Thymus (tissue), 11 donors: ENCODE measurements at regions not wholly inside any gene's neighbourhood (a gene's known extent, or its start where the extent isn't known, plus 50 kb on each side); places are given as distances from the start of the nearest gene placed in this dataset.
"Not testable (repeated sequence)": the region's sequence is repeated elsewhere in the genome, so short reads cannot be mapped to it uniquely, and the experiment has no call there.

Source experiments
- DNase-seq, 9 donors: peaks; one replicate each; pipeline ENCODE4 v3.0.0-alpha.2; 2013; ENCODE audit warnings: low spot score in 9 of 9, low read depth in 6 of 9, missing footprints in 1 of 9
- H3K27ac ChIP-seq, 2 donors: one replicate each; pipeline ENCODE4 v1.5.1; 2013; ENCODE audit warnings: control low read depth in 1 of 2, low read depth in 1 of 2, low read length in 1 of 2, mild to moderate bottlenecking in 1 of 2, moderate library complexity in 1 of 2
- H3K27me3 ChIP-seq, 2 donors: one replicate each; pipeline ENCODE4 v1.5.1; 2013; ENCODE audit warnings: low read length in 1 of 2; ENCODE audit not compliant: control insufficient read depth in 2 of 2, insufficient read depth in 1 of 2
- H3K36me3 ChIP-seq, 2 donors: one replicate each; pipeline ENCODE4 v1.5.1; 2013; ENCODE audit warnings: low read length in 1 of 2, mild to moderate bottlenecking in 1 of 2, moderate library complexity in 1 of 2; ENCODE audit not compliant: control insufficient read depth in 2 of 2, insufficient read depth in 2 of 2
- H3K4me1 ChIP-seq, 2 donors: one replicate each; pipeline ENCODE4 v1.5.1; 2013; ENCODE audit warnings: low read length in 2 of 2; ENCODE audit not compliant: control insufficient read depth in 2 of 2, insufficient read depth in 2 of 2
- H3K4me3 ChIP-seq, 2 donors: one replicate each; pipeline ENCODE4 v1.5.1; 2013; ENCODE audit warnings: low read length in 2 of 2, control low read depth in 1 of 2, mild to moderate bottlenecking in 1 of 2
- H3K9me3 ChIP-seq, 2 donors: one replicate each; pipeline ENCODE4 v1.5.1; 2013; ENCODE audit warnings: low read length in 1 of 2, mild to moderate bottlenecking in 1 of 2; ENCODE audit not compliant: control insufficient read depth in 2 of 2, insufficient read depth in 1 of 2
- WGBS: extraction: QIAGEN DNeasy Blood & Tissue Kit; methylation state at CpG from one replicate; pipeline ENCODE4 v1.1.7; 2013; 5-methylcytosine and 5-hydroxymethylcytosine counted together
- donor health status: healthy.

DNA sequence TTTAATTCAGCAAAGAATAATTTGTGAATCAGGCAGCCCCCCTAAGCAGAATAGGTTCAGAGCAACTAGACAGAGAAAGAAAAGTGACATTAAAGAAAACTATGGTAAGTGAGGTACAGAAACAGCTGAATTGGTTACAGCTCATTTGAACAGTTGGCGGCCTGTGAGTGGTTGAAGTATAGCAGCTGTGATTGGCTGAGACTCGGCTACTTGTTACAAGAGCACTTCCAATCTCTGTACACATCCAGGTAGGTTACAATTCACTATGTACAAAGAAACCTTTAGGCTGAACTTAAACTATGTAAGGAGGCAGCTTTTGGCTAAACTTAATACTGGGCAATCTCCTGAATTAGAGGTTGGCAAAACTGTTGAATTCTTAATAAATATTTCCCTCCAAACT, 171.1 kb upstream of the LHX8 start:
- WGBS = 97% methylated on average over 2 of the region's 2 CpGs
- no peaks in the 10 kb centered on the region for H3K27me3 ChIP-seq
- no peak overlapping the region for H3K27ac ChIP-seq
- no peaks in the 10 kb centered on the region for H3K4me1 ChIP-seq
- H3K36me3 ChIP-seq = no peaks in the 10 kb centered on the region
- no peak for DNase-seq
- no peak overlapping the region for H3K4me3 ChIP-seq
- H3K9me3 ChIP-seq = no peaks in the 10 kb centered on the region

DNA sequence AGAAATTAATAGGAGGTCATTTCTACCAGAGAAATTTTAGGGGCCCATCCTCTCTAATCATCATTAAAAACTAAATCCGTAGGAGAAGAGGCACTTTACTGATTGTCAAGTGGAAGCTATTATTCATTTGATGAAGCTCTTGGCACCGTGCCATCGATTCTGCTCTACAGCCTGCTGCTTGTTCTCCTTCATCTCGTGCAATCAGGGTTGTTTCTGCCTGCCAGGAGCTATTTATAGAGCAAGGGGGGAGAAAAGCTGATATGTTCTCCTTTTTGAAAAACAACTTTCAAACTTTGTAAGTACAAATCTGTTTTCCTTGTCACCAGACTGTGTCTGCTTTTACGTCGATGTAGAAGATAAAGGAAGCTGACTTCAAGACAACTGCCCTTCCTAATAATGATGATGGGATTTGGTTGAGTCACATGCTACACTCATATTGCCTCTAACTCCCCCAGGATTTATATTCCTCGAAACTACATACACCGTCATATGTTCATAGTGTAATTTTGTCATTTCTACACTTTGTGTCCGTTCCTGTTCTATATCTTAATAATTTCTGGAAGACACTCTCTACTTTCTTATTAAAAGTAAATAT, 169.6 kb upstream of the LHX8 start:
- Histone ChIP-seq H3K27ac (no peak overlapping the region), H3K9me3 (no peaks in the 10 kb centered on the region), H3K36me3 (no peaks in the 10 kb centered on the region), H3K4me1 (no peaks in the 10 kb centered on the region), H3K4me3 (no peak overlapping the region), H3K27me3 (no peaks in the 10 kb centered on the region)
- WGBS = 28% methylated on average over 9 of the region's 9 CpGs
- DNase-seq = no peak

- Histone ChIP-seq H3K4me3 (no peak overlapping the region), H3K36me3 (no peaks in the 10 kb centered on the region), H3K4me1 (no peaks in the 10 kb centered on the region), H3K27ac (no peak overlapping the region), H3K9me3 (no peaks in the 10 kb centered on the region), H3K27me3 (no peaks in the 10 kb centered on the region)
- WGBS = 93% methylated on average over 2 of the region's 2 CpGs
- DNase-seq = no peak
These were observed 164.5 kb upstream of the LHX8 start for GRCh38 chr1:74969566-74970135.

DNA sequence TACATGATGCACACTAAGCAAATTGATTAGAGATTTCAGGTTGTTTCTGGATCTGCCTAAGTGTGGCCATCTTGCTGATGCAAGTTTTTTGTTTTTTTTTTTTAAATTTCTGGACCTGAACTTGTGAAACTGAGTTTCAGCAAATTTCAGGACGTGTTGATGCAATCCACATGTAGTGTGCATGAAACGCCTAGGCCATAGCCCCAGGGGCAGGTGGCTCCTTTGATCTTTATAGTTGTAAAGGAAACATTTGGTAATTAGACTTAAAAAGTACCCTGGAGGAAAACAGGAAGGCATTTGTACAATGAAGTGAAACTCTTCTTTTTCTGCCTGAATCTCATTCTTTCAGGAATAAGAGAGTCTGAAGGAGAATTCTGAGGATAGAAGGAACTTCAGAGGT, 162.2 kb upstream of the LHX8 start:
- Histone ChIP-seq H3K27ac (no peak overlapping the region), H3K9me3 (no peaks in the 10 kb centered on the region), H3K36me3 (no peaks in the 10 kb centered on the region), H3K4me3 (no peak overlapping the region), H3K27me3 (no peaks in the 10 kb centered on the region), H3K4me1 (no peaks in the 10 kb centered on the region)
- 50% methylated on average over 2 of the region's 2 CpGs for WGBS
- DNase-seq = no peak

DNA sequence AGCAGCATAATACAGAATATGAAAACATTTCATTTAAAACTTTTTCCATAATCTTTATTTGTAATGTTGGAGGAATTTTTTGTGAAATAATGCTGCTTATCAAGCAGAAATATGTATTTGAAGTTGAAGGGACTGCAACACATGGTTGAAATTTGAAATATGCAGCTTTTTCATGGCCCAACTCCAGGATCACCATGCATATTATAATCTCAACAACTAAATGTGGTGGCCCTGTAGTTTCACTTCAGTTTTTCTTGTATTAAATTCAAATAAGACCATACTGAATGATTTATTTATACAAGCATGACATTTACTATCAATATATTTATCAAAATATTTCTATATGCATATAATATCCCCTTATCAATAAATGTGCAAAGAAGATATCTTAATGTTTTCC, 157.7 kb upstream of the LHX8 start:
- H3K9me3 ChIP-seq = peaks cover 0 to 2% of the 10 kb centered on the region in 2 donors
- DNase-seq = no peak
- H3K36me3 ChIP-seq = no peaks in the 10 kb centered on the region
- no peak overlapping the region for H3K27ac ChIP-seq
- no peaks in the 10 kb centered on the region for H3K4me1 ChIP-seq
- H3K4me3 ChIP-seq = no peak overlapping the region
- no peaks in the 10 kb centered on the region for H3K27me3 ChIP-seq

DNA sequence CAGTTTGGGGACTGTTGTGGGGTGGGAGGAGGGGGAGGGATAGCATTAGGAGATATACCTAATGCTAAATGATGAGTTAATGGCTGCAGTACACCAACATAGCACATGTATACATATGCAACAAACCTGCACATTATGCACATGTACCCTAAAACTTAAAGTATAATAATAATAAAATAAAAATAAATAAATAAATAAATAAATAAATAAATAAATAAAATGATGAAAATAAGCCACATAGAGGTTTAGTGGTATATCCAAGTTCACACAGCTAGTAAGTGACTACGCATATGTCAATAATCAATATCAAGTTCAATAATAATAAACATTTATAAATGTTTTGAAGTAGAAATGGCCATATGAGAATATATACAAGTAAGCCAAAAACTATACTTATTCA, 141.7 kb upstream of the LHX8 start:
- not testable (repeated sequence) for DNase-seq, H3K4me1 ChIP-seq, H3K4me3 ChIP-seq, H3K36me3 ChIP-seq, H3K9me3 ChIP-seq, H3K27me3 ChIP-seq, H3K27ac ChIP-seq
- 100% methylated on average over 1 of the region's 1 CpG for WGBS

- Histone ChIP-seq H3K9me3 (no peaks in the 10 kb centered on the region), H3K4me3 (no peak overlapping the region), H3K36me3 (no peaks in the 10 kb centered on the region), H3K4me1 (no peaks in the 10 kb centered on the region), H3K27me3 (no peaks in the 10 kb centered on the region), H3K27ac (no peak overlapping the region)
- WGBS = 97% methylated on average over 1 of the region's 1 CpG
- no peak for DNase-seq
These were observed 138.4 kb upstream of the LHX8 start for GRCh38 chr1:74995821-74996220.

DNA sequence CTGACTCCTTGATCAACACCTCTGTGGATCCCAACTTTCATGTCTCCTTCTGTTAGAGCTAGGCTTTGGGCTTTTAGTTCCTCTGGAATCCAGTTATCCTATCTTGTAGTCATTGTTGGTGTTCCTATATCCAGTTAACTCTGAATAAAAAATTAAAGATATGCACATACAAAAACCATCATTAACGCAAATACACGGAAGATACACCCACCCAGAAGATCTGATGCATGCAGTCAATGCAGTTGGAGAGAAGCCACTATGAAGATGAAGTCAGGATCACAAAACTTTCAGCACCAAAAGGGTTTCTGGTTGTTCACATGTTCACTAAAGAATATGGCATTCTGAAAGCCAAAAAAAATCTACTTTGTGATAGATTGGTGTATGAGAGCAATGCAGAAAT, 123.6 kb upstream of the LHX8 start:
- WGBS = 89% methylated on average over 2 of the region's 2 CpGs
- no peak for DNase-seq
- H3K36me3 ChIP-seq = no peaks in the 10 kb centered on the region
- H3K27me3 ChIP-seq = no peaks in the 10 kb centered on the region
- H3K27ac ChIP-seq = no peak overlapping the region
- no peaks in the 10 kb centered on the region for H3K9me3 ChIP-seq
- H3K4me1 ChIP-seq = no peaks in the 10 kb centered on the region
- H3K4me3 ChIP-seq = no peak overlapping the region

DNA sequence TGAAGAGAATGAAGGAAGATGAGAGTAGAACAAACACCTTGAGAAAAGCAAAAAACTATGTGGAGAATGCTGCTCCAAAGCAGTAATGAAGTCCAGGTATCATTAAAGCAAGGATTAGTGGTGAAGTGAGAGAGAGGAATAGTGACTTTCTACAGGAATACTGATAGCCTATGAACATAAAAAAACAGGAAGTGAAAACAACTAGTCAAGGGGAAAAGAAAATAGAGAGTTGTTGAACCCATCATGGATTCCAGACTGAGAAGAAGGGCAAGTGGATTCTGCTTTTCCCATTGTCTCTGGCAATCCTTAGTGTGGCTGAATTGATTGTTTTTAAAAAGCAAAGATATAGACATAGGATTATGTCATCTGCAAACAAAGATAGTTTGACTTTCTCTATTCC, 119.9 kb upstream of the LHX8 start:
- H3K4me1 ChIP-seq = no peaks in the 10 kb centered on the region
- H3K9me3 ChIP-seq = no peaks in the 10 kb centered on the region
- no peak overlapping the region for H3K27ac ChIP-seq
- H3K4me3 ChIP-seq = no peak overlapping the region
- H3K36me3 ChIP-seq = no peaks in the 10 kb centered on the region
- no peak for DNase-seq
- H3K27me3 ChIP-seq = no peaks in the 10 kb centered on the region

GRCh38 chr1:75023005-75023404, 111.2 kb upstream of the LHX8 start:
- no peaks in the 10 kb centered on the region for H3K9me3 ChIP-seq
- H3K36me3 ChIP-seq = no peaks in the 10 kb centered on the region
- H3K27ac ChIP-seq = no peak overlapping the region
- no peak for DNase-seq
- no peaks in the 10 kb centered on the region for H3K27me3 ChIP-seq
- H3K4me1 ChIP-seq = no peaks in the 10 kb centered on the region
- H3K4me3 ChIP-seq = no peak overlapping the region
- WGBS = 97% methylated on average over 1 of the region's 1 CpG
